GM13977 (cell line): ENCODE measurements at regions not wholly inside any gene's neighbourhood (a gene's known extent, or its start where the extent isn't known, plus 50 kb on each side); places are given as distances from the start of the nearest gene placed in this dataset.

Source experiments
- DNase-seq: peaks from one replicate; pipeline ENCODE4 v3.0.0; 2012; ENCODE audit warnings: low spot score
- in situ Hi-C: fragments of 300-500 bp; cut with MboI; formaldehyde crosslinking; loops from one replicate; pipeline ENCODE4 v1.12.0; 2022; ENCODE audit warnings: low sequenced_read_pairs, low pct_unique_long_range_greater_than_20kb, mixed read lengths, inconsistent platforms; ENCODE audit not compliant: unreplicated experiment
- TF ChIP-seq, protein P1 (sequence below): IDR thresholded peaks from 2 replicates; pipeline ENCODE4 v1.5.1; 2012; ENCODE audit warnings: mild to moderate bottlenecking, control low read depth; ENCODE audit not compliant: insufficient read depth; ENCODE audit errors: extremely low read depth, missing control alignments

DNA sequence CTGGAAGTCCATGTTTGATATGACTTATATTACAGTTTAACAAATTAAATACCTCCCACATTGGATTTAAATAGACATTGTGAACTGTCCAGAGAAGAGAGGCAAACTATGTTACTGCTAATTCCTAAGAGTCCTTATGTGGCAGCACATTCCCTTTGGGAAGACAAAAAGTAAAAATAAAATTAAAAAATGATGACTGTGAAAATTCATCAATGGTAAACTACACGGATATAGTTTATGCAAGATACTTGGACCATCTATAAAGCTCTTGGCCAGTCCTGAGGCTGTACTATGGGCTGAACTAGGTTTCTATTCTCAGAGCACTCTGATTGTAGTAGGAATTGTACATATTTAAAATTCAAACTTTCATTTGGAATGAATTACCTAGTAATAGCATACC lies 206.4 kb downstream of the LRRK2 start:
- no peak for DNase-seq
- in situ Hi-C loops, result loop anchor here (25.0 kb wide), 1 partner anchor 481 kb away; no protein-coding TSS in a partner anchor
- TF ChIP-seq, protein P1, sequence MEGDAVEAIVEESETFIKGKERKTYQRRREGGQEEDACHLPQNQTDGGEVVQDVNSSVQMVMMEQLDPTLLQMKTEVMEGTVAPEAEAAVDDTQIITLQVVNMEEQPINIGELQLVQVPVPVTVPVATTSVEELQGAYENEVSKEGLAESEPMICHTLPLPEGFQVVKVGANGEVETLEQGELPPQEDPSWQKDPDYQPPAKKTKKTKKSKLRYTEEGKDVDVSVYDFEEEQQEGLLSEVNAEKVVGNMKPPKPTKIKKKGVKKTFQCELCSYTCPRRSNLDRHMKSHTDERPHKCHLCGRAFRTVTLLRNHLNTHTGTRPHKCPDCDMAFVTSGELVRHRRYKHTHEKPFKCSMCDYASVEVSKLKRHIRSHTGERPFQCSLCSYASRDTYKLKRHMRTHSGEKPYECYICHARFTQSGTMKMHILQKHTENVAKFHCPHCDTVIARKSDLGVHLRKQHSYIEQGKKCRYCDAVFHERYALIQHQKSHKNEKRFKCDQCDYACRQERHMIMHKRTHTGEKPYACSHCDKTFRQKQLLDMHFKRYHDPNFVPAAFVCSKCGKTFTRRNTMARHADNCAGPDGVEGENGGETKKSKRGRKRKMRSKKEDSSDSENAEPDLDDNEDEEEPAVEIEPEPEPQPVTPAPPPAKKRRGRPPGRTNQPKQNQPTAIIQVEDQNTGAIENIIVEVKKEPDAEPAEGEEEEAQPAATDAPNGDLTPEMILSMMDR, result no peak

DNA sequence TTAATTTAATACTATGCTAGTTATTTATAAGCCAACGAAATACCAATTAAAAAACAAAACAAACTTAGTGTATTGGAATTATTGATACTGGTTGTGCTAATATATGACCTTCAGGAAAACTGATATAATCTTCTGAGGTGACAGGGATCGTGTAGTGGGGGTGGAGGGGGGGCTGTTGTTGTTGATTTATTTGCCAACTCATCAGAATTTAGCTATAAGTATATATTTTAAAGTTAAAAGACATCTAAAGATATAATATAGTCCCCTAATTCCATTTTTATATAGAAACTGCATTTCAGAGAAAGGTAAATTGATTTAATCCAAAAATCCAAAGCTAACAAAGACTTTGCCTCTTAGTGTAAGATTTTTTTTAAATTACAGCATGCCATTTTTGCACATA lies 210.5 kb downstream of the LRRK2 start:
- TF ChIP-seq, protein P1, result no peak
- in situ Hi-C loops, result loop anchor here (25.0 kb wide), 1 partner anchor 477 kb away; no protein-coding TSS in a partner anchor
- DNase-seq, result no peak

DNA sequence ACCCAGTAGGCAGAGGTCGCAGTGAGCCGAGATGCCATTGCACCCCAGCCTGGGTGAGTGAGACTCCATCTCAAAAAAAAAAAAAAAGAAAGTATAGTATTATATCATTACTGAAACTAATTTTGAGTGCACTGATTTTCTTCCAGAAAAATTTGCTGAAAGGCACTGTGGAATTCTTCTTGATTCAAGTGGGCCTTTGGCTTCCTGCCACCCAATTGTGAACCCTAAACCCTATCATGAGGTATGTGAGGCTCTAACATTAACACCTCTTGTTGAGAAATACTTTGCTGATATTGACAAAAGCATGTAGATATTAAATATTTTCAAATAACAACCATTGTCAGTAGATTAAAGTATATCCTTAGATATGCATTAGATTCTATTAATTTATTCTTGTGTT lies 211.2 kb downstream of the LRRK2 start:
- TF ChIP-seq, protein P1, result no peak
- no peak for DNase-seq
- in situ Hi-C loops, result loop anchor here (25.0 kb wide), 1 partner anchor 476 kb away; no protein-coding TSS in a partner anchor

DNA sequence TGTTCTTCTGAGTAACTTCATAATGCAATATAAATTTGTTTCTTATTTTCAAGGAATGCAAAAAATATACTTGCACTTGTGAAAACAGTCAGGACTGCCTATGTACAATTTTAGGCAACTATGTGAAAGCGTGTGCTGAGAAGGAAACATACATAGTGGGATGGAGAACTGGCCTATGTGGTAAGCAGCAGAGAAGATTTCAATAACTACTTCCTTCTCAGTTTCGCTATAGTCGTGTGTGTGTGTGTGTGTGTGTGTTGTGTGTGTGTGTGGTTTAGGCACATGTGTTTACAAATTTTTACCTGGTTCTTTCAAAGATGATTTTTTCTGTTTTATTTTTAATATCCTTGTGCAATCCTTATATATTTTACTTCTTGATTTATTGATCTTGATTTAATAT lies 211.8 kb downstream of the LRRK2 start:
- no peak for DNase-seq
- TF ChIP-seq, protein P1, result no peak
- in situ Hi-C loops, result loop anchor here (25.0 kb wide), 1 partner anchor 476 kb away; no protein-coding TSS in a partner anchor

DNA sequence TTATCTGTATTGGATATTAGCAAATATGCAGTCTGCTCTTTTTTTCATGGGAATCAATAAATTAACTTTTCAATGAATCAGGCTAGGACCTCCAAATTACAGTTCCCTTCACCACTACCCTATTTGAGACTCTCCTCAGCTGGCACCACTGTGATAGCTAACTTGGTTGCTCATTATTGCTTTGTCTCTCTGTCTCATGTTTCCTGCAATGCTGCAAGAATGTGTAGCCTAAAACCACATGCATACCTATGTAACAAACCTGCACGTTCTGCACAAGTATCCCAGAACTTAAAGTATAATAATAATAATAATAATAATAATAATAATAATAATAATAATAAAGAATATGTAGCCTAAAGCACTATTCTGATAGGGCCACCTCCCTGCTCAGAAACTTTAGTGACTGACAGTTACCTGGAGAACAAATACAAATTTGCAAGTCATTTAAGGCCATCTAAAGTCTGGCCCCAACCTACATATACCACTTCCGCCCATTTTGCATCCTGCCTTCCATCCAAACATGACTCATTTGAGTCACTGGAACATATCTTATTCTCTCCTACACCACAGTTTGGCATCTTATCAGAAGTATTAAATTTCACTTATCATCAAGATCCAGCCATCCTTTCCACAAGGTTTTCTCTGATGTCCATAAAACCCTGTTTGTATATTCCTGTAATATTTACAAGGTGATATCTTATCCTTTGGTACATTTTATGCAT lies 215.1 kb downstream of the LRRK2 start:
- TF ChIP-seq, protein P1, result no peak
- in situ Hi-C loops, result loop anchor here (25.0 kb wide), 1 partner anchor 472 kb away; no protein-coding TSS in a partner anchor
- DNase-seq, result no peak

DNA sequence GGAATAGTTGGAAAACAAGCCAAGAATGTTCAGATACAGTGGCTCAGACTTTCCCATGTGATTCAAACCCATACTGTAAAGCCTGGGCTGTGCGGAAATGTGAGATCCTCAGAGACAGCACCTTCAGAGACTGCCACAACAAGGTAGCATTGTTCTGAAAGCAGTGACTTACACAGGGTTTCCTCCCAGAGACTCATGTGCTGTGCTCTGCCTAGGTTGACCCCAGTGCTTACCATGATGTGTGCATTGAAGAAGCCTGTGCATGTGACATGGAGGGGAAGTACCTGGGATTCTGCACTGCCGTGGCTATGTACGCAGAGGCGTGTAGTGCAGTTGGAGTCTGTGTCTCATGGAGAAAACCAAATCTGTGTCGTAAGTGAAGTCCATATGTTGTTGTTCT lies 219.4 kb downstream of the LRRK2 start:
- DNase-seq, result no peak
- in situ Hi-C loops, result loop anchor here (25.0 kb wide), 1 partner anchor 468 kb away; no protein-coding TSS in a partner anchor
- TF ChIP-seq, protein P1, result no peak
